HEK293 (cell line): ENCODE measurements at regions not wholly inside any gene's neighbourhood (a gene's known extent, or its start where the extent isn't known, plus 50 kb on each side); places are given as distances from the start of the nearest gene placed in this dataset.

Experiments
- ATF2 ChIP-seq: fragments of 450-650 bp; formaldehyde crosslinking; IDR thresholded peaks from 2 replicates; pipeline ENCODE4 v1.5.1; 2016; ENCODE audit warnings: missing biosample characterization, missing genetic modification characterization, low read depth
- TCF7L2 ChIP-seq: IDR thresholded peaks from 2 replicates; pipeline ENCODE4 v1.6.1; 2011; ENCODE audit warnings: low read depth, mild to moderate bottlenecking, inconsistent platforms, low read length, moderate library complexity, borderline replicate concordance
- ZNF138 ChIP-seq: fragments of 450-650 bp; formaldehyde crosslinking; IDR thresholded peaks from 2 replicates; pipeline ENCODE4 v1.5.1; 2016; ENCODE audit warnings: missing biosample characterization, missing genetic modification characterization, borderline replicate concordance
- ZNF785 ChIP-seq: fragments of 450-650 bp; formaldehyde crosslinking; IDR thresholded peaks from 2 replicates; pipeline ENCODE4 v1.5.1; 2016; ENCODE audit warnings: missing biosample characterization, missing genetic modification characterization

GRCh38 chr9:79817438-79818004 lies 245.8 kb downstream of the TLE4 start:
- TF ChIP-seq TCF7L2 (peak; percentile 70), ZNF785 (tag by site-specific recombination) (no peak), ZNF138 (tag by site-specific recombination) (no peak), ATF2 (tag by site-specific recombination) (no peak)
